ENCODE measurements at regions not wholly inside any gene's neighbourhood (a gene's known extent, or its start where the extent isn't known, plus 50 kb on each side); places are given as distances from the start of the nearest gene placed in this dataset.

DNA sequence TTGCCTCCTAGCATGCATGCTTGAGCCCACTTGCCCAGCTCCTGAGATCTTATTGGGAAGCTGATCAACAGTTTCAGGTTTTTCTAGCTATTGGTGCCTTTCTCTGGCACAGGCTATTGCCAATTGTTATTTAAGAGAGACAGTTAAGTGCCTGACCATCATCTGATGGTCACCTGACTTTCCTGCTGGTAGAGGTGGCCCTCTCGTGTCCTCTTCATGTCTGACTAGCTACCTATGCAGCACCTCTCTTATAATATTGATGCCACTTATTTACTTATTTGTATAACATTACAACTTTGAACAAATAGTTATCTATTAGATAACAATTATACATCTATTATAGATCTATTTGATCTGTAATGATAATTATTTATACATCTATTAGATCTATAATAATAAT is 205.9 kb upstream of the SEMA3D start:
- TF ChIP-seq, protein P1, sequence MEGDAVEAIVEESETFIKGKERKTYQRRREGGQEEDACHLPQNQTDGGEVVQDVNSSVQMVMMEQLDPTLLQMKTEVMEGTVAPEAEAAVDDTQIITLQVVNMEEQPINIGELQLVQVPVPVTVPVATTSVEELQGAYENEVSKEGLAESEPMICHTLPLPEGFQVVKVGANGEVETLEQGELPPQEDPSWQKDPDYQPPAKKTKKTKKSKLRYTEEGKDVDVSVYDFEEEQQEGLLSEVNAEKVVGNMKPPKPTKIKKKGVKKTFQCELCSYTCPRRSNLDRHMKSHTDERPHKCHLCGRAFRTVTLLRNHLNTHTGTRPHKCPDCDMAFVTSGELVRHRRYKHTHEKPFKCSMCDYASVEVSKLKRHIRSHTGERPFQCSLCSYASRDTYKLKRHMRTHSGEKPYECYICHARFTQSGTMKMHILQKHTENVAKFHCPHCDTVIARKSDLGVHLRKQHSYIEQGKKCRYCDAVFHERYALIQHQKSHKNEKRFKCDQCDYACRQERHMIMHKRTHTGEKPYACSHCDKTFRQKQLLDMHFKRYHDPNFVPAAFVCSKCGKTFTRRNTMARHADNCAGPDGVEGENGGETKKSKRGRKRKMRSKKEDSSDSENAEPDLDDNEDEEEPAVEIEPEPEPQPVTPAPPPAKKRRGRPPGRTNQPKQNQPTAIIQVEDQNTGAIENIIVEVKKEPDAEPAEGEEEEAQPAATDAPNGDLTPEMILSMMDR (conservative IDR thresholded peaks at IDR 0.05; ENCODE audit: low read length): no peak
- TF ChIP-seq EZH2phosphoT487 (IDR thresholded peaks at IDR 0.05; ENCODE audit: borderline replicate concordance): no peak

Measured in Loucy (cell line).